ENCODE measurements at regions not wholly inside any gene's neighbourhood (a gene's known extent, or its start where the extent isn't known, plus 50 kb on each side); places are given as distances from the start of the nearest gene placed in this dataset.

DNA sequence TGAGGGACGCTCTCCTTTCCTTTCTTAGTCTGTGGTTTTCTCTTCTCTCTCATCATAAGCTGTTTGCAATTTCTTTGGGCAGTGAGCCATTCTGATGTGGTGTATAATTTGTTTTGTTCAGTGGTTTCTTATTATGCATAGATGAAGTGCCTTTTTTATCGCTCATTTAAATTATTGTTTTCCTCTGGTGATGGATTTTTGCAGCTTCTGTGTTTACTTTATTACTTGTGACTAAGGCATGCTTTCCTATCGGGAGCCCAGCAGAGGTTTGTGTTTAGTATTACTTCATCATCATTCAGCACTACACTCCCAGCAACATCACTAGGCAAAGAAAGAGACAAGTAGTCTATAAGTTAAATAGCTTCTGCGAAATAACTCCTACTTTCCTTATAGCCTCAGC is 586.6 kb upstream of the NOVA1 start:
- TF ChIP-seq, protein P1, sequence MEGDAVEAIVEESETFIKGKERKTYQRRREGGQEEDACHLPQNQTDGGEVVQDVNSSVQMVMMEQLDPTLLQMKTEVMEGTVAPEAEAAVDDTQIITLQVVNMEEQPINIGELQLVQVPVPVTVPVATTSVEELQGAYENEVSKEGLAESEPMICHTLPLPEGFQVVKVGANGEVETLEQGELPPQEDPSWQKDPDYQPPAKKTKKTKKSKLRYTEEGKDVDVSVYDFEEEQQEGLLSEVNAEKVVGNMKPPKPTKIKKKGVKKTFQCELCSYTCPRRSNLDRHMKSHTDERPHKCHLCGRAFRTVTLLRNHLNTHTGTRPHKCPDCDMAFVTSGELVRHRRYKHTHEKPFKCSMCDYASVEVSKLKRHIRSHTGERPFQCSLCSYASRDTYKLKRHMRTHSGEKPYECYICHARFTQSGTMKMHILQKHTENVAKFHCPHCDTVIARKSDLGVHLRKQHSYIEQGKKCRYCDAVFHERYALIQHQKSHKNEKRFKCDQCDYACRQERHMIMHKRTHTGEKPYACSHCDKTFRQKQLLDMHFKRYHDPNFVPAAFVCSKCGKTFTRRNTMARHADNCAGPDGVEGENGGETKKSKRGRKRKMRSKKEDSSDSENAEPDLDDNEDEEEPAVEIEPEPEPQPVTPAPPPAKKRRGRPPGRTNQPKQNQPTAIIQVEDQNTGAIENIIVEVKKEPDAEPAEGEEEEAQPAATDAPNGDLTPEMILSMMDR (IDR thresholded peaks at IDR 0.05; ENCODE audit: insufficient read depth, low read depth, low read length) = no peak
- no peak for TF ChIP-seq EZH2 (IDR thresholded peaks at IDR 0.05; ENCODE audit: insufficient read depth, low read length)
